HG03565 (cell line): ENCODE measurements at regions not wholly inside any gene's neighbourhood (a gene's known extent, or its start where the extent isn't known, plus 50 kb on each side); places are given as distances from the start of the nearest gene placed in this dataset.

Experiments
- ATAC-seq: cut with Tn5 transposase; IDR thresholded peaks from one replicate; pipeline ENCODE4 v1.9.1; 2021; ENCODE audit warnings: mild to moderate bottlenecking, moderate library complexity; ENCODE audit not compliant: unreplicated experiment

DNA sequence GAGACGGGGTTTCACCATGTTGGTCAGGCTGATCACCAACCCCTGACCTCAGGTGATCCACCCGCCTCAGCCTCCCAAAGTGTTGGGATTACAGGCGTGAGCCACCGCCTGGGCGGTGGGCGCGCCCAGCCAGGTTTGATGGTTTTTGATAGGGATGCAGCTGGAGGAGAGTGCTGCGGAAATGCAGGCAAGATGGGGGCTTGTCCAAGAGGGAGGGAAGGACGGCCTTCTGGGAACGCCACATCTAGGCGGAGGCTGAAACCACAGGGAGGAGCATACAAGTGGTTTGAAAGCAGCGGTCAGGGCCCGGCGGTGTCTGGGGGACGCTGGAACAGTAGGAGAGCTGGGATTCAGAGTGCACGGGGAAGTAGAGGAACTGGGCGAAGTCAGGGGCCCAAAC is 134.6 kb downstream of the VRK1 start:
- no peak for ATAC-seq

DNA sequence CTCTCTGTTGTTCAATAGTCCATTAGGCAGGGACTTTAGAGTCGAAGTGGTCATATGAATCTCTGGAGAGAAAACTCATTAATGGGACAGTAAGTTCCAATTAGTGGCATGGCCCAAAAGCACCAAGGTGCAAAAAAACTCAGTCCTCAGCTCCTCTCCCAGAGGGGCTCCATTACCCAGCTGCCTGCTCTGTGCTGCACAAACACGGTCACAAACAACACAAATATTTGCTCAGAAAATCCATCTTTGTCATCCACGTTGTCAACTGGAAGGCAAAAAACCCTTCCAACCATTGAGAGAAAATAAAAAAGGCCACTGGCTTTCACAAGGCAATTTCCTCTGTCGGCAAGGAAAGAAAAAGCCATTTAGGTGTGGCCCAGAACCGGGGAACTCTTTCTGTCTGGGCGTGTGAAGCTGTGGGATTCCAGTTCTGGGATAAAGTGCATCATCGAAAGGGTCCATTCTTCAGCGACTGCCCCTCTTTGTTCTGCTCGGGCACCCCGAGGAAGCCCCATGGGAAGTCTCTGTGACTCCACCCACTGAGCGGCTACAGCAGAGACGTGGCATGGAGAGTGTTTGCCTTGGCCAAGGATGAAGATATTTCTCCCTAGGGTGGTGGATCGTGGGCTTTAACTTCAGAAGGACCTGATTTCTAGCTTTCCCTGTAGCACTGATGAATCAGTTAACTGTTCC is 137.6 kb downstream of the VRK1 start:
- ATAC-seq, result no peak

DNA sequence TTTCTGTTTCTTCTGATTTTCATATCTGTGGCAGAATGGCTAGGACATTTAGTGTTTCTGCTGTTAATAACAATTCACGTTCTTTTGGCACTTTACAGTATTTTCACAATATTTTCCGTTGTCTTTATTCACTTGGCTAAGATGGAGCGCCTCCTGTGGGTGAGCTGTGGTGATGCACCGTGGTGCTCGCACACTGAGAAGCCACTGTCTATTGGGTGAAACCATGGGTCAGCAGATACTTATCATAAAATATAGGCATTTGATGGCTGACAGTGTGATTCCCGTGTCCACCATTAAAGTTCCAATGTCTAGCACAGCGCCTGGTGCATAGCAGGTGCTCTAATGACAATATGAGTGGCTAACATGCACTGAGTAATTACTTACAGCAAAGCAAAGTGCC is 141.8 kb downstream of the VRK1 start:
- no peak for ATAC-seq

- no peak for ATAC-seq
These were observed 142.8 kb downstream of the VRK1 start for GRCh38 chr14:96940009-96940408.

- no peak for ATAC-seq
These were observed 147.1 kb downstream of the VRK1 start for GRCh38 chr14:96944297-96944696.

DNA sequence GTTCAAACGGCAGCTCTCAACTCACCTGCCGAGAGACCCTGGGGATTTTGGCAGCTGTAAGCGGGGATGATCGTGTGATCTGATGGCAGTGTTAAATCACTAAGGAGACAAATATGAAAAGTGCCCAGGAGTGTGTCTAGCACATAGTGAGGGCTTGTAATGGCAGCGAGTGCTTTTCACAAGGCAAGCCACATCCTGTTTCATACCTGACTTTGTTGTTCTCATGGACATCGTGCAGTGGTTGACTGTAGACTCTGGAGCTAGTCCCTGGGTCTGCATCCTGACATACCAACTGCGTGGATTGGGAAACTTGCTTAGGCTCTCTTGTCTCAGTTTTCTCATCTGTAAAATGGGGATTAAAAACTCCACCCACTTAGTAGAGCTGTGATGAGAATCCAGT is 148.5 kb downstream of the VRK1 start:
- ATAC-seq, result no peak

- no peak for ATAC-seq
These were observed 152.4 kb downstream of the VRK1 start for GRCh38 chr14:96949594-96949993.

GRCh38 chr14:96951511-96951910 is 154.3 kb downstream of the VRK1 start:
- no peak for ATAC-seq

- no peak for ATAC-seq
These were observed 156.1 kb downstream of the VRK1 start for GRCh38 chr14:96953087-96953874.

GRCh38 chr14:96953875-96954185 is 156.6 kb downstream of the VRK1 start:
- ATAC-seq, result no peak

DNA sequence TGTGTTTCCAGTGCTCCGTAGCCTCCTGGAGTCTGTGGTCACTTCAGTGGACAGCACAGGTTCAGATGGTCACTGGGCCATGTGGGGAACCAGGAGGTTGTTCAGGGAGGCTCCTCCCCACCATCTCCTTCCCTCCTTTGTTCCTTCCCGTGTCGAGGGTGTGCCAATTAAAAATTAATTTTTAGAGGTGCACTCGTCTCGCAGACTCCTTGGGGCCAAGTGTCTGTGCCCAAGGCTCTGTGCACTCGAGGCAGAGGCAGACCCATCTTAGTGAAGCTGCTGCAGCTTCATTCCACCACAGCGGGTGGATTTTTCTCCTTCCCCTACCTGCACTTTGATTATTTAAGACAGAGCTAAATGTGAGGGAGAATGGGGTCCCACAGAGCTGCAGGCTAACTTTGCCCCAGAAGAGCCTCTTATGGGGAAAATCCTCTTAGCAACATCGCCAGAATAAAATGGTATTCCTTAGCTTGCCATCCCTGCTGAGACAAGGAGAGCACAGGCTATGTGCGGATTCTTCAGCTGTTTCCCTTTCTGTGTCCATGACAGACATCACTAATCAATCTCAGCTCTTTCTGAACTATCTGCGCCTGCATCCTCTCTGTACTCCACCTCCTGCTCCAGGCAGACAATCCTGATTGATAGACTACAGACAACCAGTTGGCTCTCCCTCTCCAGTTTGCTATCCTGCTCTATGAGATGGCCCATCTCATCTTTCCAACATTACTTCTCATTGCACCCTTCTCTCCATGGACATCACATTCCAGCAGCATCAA is 159.5 kb downstream of the VRK1 start:
- no peak for ATAC-seq

DNA sequence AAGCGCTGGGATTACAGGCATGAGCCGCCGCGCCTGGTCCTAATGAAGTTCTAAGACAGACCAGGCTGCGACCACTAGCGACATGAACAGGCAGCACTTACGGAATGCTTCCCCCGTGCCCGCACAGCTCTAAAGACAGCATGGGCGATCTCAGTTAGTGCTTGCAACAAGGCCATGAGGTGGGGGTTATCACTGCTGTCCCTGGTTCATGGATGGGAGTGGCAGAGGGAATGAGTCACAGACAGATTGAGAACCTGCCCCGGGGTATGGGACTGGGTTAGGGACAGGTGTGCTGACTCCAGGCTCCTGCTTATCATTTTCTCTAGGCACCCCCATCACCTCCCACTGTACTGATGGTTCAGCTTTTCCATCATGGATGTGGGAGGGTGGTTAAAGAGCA is 160.9 kb downstream of the VRK1 start:
- ATAC-seq, result no peak

DNA sequence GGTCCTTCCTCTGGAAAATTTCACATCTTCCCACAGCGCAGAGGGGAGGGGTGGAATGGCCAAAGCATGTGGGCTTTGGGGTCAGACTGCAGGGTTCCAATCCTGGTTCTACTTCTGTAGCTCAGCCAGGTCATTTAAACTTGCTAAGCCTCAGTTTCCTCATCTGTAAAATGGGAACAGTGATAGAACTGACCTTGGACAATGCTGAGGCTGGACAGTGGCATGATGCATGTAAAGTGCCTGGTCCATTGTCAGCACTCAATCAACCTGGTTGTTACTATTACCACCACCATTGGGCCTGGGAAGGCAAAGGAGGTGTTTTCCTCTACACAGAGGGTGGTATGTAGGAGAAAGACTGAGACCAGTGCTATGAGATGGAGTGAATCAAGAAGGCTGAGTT is 162.8 kb downstream of the VRK1 start:
- ATAC-seq, result no peak

- ATAC-seq, result no peak
These were observed 163.5 kb downstream of the VRK1 start for GRCh38 chr14:96960598-96961116.

DNA sequence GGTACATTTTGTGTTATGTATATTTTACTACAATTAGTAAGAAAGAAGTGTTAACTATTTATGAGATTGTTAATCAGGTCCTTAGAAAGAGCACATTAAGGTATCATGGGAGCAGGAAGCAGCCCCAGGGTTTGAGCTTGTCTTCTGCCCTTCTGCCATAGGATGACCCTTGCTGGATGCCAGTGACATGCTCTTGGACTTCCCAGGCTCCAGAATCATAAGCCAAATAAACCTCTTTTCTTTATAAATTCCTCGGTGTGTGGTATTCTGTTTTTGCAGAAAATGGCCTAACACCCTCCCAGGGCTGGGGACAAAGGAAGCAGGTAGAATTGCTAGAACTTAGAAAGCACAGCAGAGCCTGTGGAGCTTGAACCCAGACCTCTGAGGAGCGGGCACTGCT is 164.7 kb downstream of the VRK1 start:
- ATAC-seq, result no peak

GRCh38 chr14:96962337-96962736 is 165.2 kb downstream of the VRK1 start:
- ATAC-seq, result no peak

GRCh38 chr14:96964726-96965415 is 167.7 kb downstream of the VRK1 start:
- no peak for ATAC-seq

- no peak for ATAC-seq
These were observed 168.9 kb downstream of the VRK1 start for GRCh38 chr14:96965885-96966595.

DNA sequence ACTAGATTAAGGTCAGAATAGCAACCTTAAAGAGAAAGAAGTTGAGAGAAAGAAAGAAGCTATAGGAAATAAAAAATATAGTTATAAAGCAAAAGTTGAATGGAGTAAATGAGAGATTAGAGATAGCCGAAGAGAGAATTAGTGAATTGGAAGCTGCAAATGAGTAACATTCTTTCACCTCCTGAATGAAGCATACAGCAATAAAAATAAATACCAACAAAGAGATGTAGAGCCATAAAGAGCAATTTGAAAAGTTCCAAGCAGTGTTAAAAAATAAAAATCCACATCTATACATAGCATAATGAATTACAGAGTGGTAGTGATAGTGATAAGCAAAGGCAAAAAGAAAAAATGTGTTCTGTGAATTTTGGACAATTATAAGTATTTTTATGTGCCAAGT is 177.9 kb downstream of the VRK1 start:
- ATAC-seq, result no peak

DNA sequence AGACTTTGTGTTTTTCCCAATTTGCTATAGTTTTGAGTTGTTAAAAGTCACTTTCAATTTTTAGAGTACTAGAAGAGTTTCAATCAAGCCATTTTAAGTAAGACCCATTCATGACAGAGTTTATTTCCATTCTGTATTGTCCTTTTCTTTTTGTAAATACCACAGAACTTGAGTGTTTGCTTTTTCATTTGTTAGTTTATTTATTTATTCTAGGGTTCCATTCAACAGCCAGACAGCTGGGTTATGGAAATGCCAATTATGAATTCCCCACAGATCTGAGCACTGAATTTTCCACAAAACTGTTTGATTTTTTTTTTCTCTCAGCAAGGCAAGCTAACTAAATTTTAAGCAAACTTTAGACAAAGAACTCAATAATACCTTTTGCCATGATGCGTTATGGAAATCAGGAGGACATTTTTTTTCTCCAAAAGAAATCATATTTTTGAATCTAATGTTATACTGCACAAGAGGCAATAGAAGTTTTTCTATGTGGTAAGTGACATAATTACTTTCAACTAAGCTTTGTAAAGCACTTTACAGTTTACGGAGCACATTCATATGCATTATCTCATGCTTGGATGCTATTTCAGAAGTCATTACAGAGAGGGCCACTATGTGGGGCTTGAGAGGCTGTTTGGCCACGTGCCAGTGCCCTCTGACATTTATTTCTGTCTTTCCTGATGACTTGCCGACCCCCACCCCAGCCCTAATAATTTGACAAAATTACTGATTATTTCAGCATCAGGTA is 181.5 kb downstream of the VRK1 start:
- ATAC-seq, result no peak
